ENCODE measurements at regions not wholly inside any gene's neighbourhood (a gene's known extent, or its start where the extent isn't known, plus 50 kb on each side); places are given as distances from the start of the nearest gene placed in this dataset.
"Not testable (repeated sequence)": the region's sequence is repeated elsewhere in the genome, so short reads cannot be mapped to it uniquely, and the experiment has no call there.

DNA sequence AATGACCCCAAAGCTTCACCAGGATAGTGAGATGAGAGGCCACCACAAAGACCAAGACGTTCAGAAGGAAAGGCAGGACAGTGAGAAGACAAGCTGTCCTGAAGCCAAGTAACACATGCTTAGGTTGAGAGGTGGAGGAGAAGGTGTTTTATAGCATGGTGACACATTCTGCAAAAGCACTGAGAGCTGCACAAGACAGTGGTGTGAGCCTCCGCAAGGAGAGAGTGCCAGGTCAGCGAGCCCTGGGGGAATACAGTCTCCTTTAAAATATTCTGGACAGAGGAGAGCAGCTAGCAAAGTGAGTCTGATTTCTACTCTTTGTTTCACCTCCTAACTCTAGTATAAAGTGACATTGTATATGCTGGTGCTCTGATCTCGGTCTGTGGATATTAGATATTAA is 68.0 kb upstream of the VKORC1L1 start:
- ChIA-PET CTCF (no interaction called here), POLR2A (interaction anchor here (0.6 kb wide), 1 partner anchor 726 kb away, joined by 4 read pairs; no protein-coding TSS in a partner anchor)
- Histone ChIP-seq H3K27me3 (ENCODE audit: control insufficient read depth, insufficient read depth, low read length) (no peaks in the 10 kb centered on the region), H3K9me3 (ENCODE audit: control insufficient read depth, insufficient read depth, low read depth, low read length) (no peaks in the 10 kb centered on the region), H3K27ac (ENCODE audit: low read length) (no peak overlapping the region), H3K36me3 (ENCODE audit: control insufficient read depth, insufficient read depth, low read length) (no peaks in the 10 kb centered on the region), H3K4me1 (ENCODE audit: control insufficient read depth, insufficient read depth, low read length) (no peaks in the 10 kb centered on the region), H3K4me3 (ENCODE audit: low read depth in 2 of 2, low read length in 2 of 2) (no peak overlapping the region)
- intact Hi-C loops (cut with micrococcal nuclease; ENCODE audit: unreplicated experiment) (no loop called here), in situ Hi-C loops (cut with HindIII; ENCODE audit: low pct_unique_long_range_greater_than_20kb, low sequenced_read_pairs) (no loop called here)
- BruUV-seq (replicated peaks): no TSS peak
- TF ChIP-seq TCF7L2 (IDR thresholded peaks at IDR 0.05; ENCODE audit: low read depth, low read length): no peak
- no peak for TF ChIP-seq REST (IDR thresholded peaks at IDR 0.05; ENCODE audit: insufficient read depth in 1 of 2, low read depth in 2 of 2, low read length in 1 of 2)
- TF ChIP-seq POLR2AphosphoS5 (IDR thresholded peaks at IDR 0.05; ENCODE audit: low read depth, low read length): no peak
- no peak for TF ChIP-seq CTCF (IDR thresholded peaks at IDR 0.05)
- no peak for TF ChIP-seq SIN3A (IDR thresholded peaks at IDR 0.05; ENCODE audit: borderline replicate concordance, insufficient read depth, low read depth, low read length)
- DNase-seq (ENCODE audit: low read depth, low spot score) (no peak), ATAC-seq (no peak)

DNA sequence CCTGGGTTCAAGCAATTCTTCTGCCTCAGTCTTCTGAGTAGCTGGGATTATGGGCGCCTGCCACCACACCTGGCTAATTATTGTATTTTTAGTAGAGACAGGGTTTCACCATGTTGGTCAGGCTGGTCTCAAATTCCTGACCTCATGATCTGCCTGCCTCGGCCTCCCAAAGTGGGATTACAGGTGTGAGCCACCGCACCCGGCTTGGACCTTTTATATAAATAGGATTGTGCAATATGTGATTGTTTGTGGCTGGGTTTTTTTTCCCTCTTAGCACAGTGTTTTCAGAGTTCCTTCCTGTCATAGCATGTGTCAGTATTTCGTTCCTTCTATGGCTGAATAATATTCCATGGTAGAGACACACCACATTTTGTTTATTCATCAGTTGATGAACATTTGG is 65.8 kb upstream of the VKORC1L1 start:
- intact Hi-C loops (cut with micrococcal nuclease; ENCODE audit: unreplicated experiment); in situ Hi-C loops (cut with HindIII; ENCODE audit: low pct_unique_long_range_greater_than_20kb, low sequenced_read_pairs); POLR2A ChIA-PET; H3K4me1 ChIP-seq (ENCODE audit: control insufficient read depth, insufficient read depth, low read length); H3K9me3 ChIP-seq (ENCODE audit: control insufficient read depth, insufficient read depth, low read depth, low read length); H3K36me3 ChIP-seq (ENCODE audit: control insufficient read depth, insufficient read depth, low read length); CTCF ChIA-PET; H3K27me3 ChIP-seq (ENCODE audit: control insufficient read depth, insufficient read depth, low read length); DNase-seq (ENCODE audit: low read depth, low spot score); H3K27ac ChIP-seq (ENCODE audit: low read length); BruUV-seq (replicated peaks); H3K4me3 ChIP-seq (ENCODE audit: low read depth in 2 of 2, low read length in 2 of 2); ATAC-seq: not testable (repeated sequence)

GRCh38 chr7:65809259-65809981 is 63.5 kb upstream of the VKORC1L1 start:
- ChIA-PET POLR2A (no interaction called here), CTCF (interaction anchor here (0.5 kb wide), 1 partner anchor 10 kb away, joined by 3 read pairs; no protein-coding TSS in a partner anchor)
- no peaks in the 10 kb centered on the region for H3K9me3 ChIP-seq (ENCODE audit: control insufficient read depth, insufficient read depth, low read depth, low read length)
- ATAC-seq (no peak), DNase-seq (ENCODE audit: low read depth, low spot score) (no peak)
- H3K4me1 ChIP-seq (ENCODE audit: control insufficient read depth, insufficient read depth, low read length): no peaks in the 10 kb centered on the region
- H3K4me3 ChIP-seq (ENCODE audit: low read depth in 2 of 2, low read length in 2 of 2): no peak overlapping the region
- H3K27me3 ChIP-seq (ENCODE audit: control insufficient read depth, insufficient read depth, low read length): no peaks in the 10 kb centered on the region
- no peak overlapping the region for H3K27ac ChIP-seq (ENCODE audit: low read length)
- TF ChIP-seq CTCF (IDR thresholded peaks at IDR 0.05): no peak
- in situ Hi-C loops (cut with HindIII; ENCODE audit: low pct_unique_long_range_greater_than_20kb, low sequenced_read_pairs): no loop called here
- no peaks in the 10 kb centered on the region for H3K36me3 ChIP-seq (ENCODE audit: control insufficient read depth, insufficient read depth, low read length)
- BruUV-seq (replicated peaks): no TSS peak
- intact Hi-C loops (cut with micrococcal nuclease; ENCODE audit: unreplicated experiment): no loop called here
